ENCODE measurements at regions not wholly inside any gene's neighbourhood (a gene's known extent, or its start where the extent isn't known, plus 50 kb on each side); places are given as distances from the start of the nearest gene placed in this dataset.

GRCh38 chr5:56763711-56764466 is 51.5 kb upstream of the MAP3K1 start:
- TF ChIP-seq CTCF (IDR thresholded peaks at IDR 0.05; ENCODE audit: low read depth, low read length) = no peak
- peaks cover 24% of the 10 kb centered on the region for H3K4me1 ChIP-seq (ENCODE audit: low read depth)
- H3K36me3 ChIP-seq = no peaks in the 10 kb centered on the region
- DNase-seq (ENCODE audit: low read depth in 1 of 2, low spot score in 1 of 2) = peak in 1 of 2 donors; percentile 73
- H3K27ac ChIP-seq = peak overlapping the region; percentile 16
- no peaks in the 10 kb centered on the region for H3K27me3 ChIP-seq
- no peaks in the 10 kb centered on the region for H3K9me3 ChIP-seq (ENCODE audit: low read depth)
- no peak overlapping the region for H3K4me3 ChIP-seq

- no peak overlapping the region for H3K4me3 ChIP-seq
- no peaks in the 10 kb centered on the region for H3K27me3 ChIP-seq
- no peaks in the 10 kb centered on the region for H3K36me3 ChIP-seq
- H3K4me1 ChIP-seq (ENCODE audit: low read depth) = peaks cover 24% of the 10 kb centered on the region
- no peak for DNase-seq (ENCODE audit: low read depth in 1 of 2, low spot score in 1 of 2)
- H3K9me3 ChIP-seq (ENCODE audit: low read depth) = no peaks in the 10 kb centered on the region
- TF ChIP-seq CTCF (IDR thresholded peaks at IDR 0.05; ENCODE audit: low read depth, low read length) = no peak
- peak overlapping the region; percentile 16 for H3K27ac ChIP-seq
These were observed 52.2 kb upstream of the MAP3K1 start for GRCh38 chr5:56763182-56763581.

GRCh38 chr5:56761151-56761885 is 54.0 kb upstream of the MAP3K1 start:
- Histone ChIP-seq H3K4me3 (no peak overlapping the region), H3K27me3 (no peaks in the 10 kb centered on the region), H3K27ac (peak overlapping the region; percentile 76), H3K9me3 (ENCODE audit: low read depth) (no peaks in the 10 kb centered on the region), H3K4me1 (ENCODE audit: low read depth) (peaks cover 24% of the 10 kb centered on the region), H3K36me3 (no peaks in the 10 kb centered on the region)
- no peak for TF ChIP-seq CTCF (IDR thresholded peaks at IDR 0.05; ENCODE audit: low read depth, low read length)
- DNase-seq (ENCODE audit: low read depth in 1 of 2, low spot score in 1 of 2) = no peak

GRCh38 chr5:56760723-56761122 is 54.6 kb upstream of the MAP3K1 start:
- DNase-seq (ENCODE audit: low read depth in 1 of 2, low spot score in 1 of 2) = no peak
- no peaks in the 10 kb centered on the region for H3K36me3 ChIP-seq
- H3K27ac ChIP-seq = peak overlapping the region; percentile 76
- no peak for TF ChIP-seq CTCF (IDR thresholded peaks at IDR 0.05; ENCODE audit: low read depth, low read length)
- no peaks in the 10 kb centered on the region for H3K27me3 ChIP-seq
- H3K9me3 ChIP-seq (ENCODE audit: low read depth) = no peaks in the 10 kb centered on the region
- no peak overlapping the region for H3K4me3 ChIP-seq
- peaks cover 24% of the 10 kb centered on the region for H3K4me1 ChIP-seq (ENCODE audit: low read depth)

GRCh38 chr5:56759521-56760216 is 55.7 kb upstream of the MAP3K1 start:
- peak overlapping the region; percentile 2 for H3K27ac ChIP-seq
- H3K9me3 ChIP-seq (ENCODE audit: low read depth) = no peaks in the 10 kb centered on the region
- no peaks in the 10 kb centered on the region for H3K36me3 ChIP-seq
- H3K4me3 ChIP-seq = no peak overlapping the region
- H3K4me1 ChIP-seq (ENCODE audit: low read depth) = peaks cover 24% of the 10 kb centered on the region
- H3K27me3 ChIP-seq = no peaks in the 10 kb centered on the region
- DNase-seq (ENCODE audit: low read depth in 1 of 2, low spot score in 1 of 2) = no peak
- TF ChIP-seq CTCF (IDR thresholded peaks at IDR 0.05; ENCODE audit: low read depth, low read length) = no peak
